Ovary (tissue), 3 donors: ENCODE measurements at regions not wholly inside any gene's neighbourhood (a gene's known extent, or its start where the extent isn't known, plus 50 kb on each side); places are given as distances from the start of the nearest gene placed in this dataset.

Source experiments
- EP300 ChIP-seq: sonication (generic); formaldehyde crosslinking; IDR thresholded peaks from one replicate; pipeline ENCODE4 v1.6.1; 2017; ENCODE audit warnings: antibody characterized with exemption
- POLR2A ChIP-seq: fragments of 450-650 bp; IDR thresholded peaks from one replicate; pipeline ENCODE4 v1.6.1; 2017; ENCODE audit warnings: antibody characterized with exemption, mild to moderate bottlenecking, moderate library complexity
- TF ChIP-seq, protein P1 (sequence below), 3 donors: fragments of 450-650 bp in 2 of 3; fragments of 200-600 bp in 1 of 3; IDR thresholded peaks; one replicate each; pipeline versions ENCODE4 v1.5.1 to v1.8.0; 2016 to 2022; ENCODE audit warnings: antibody characterized with exemption in 3 of 3, mild to moderate bottlenecking in 1 of 3
- donor health status: DM: no; HTN: no; CAD: no.

DNA sequence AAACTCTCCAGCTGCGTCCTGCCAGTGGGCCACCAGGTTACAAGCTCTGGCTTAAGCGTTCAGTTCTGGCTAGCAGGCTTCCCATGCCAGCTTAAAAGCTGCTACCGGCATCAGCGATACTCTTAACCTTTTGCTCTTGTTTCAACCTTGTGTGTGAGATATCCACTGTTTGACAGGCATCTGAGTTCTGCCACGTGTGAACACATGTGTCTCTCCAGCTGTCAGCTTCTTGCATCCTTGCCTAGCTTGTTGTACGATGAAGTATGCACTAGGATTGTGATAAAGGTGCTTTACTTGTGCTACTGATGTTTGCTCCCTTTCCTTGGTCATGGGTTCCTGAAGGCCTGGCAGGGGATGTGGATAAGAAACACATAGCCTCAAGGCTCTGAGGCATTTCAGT, 201.6 kb downstream of the PRDM2 start:
- TF ChIP-seq, protein P1, sequence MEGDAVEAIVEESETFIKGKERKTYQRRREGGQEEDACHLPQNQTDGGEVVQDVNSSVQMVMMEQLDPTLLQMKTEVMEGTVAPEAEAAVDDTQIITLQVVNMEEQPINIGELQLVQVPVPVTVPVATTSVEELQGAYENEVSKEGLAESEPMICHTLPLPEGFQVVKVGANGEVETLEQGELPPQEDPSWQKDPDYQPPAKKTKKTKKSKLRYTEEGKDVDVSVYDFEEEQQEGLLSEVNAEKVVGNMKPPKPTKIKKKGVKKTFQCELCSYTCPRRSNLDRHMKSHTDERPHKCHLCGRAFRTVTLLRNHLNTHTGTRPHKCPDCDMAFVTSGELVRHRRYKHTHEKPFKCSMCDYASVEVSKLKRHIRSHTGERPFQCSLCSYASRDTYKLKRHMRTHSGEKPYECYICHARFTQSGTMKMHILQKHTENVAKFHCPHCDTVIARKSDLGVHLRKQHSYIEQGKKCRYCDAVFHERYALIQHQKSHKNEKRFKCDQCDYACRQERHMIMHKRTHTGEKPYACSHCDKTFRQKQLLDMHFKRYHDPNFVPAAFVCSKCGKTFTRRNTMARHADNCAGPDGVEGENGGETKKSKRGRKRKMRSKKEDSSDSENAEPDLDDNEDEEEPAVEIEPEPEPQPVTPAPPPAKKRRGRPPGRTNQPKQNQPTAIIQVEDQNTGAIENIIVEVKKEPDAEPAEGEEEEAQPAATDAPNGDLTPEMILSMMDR (IDR thresholded peaks at IDR 0.05) = no peak
- TF ChIP-seq EP300 = no peak
- no peak for TF ChIP-seq POLR2A
